HG03571 (cell line): ENCODE measurements at regions not wholly inside any gene's neighbourhood (a gene's known extent, or its start where the extent isn't known, plus 50 kb on each side); places are given as distances from the start of the nearest gene placed in this dataset.
"Not testable (repeated sequence)": the region's sequence is repeated elsewhere in the genome, so short reads cannot be mapped to it uniquely, and the experiment has no call there.

ENCODE experiments used
- ATAC-seq: cut with Tn5 transposase; IDR thresholded peaks from one replicate; pipeline ENCODE4 v1.9.1; 2021; ENCODE audit not compliant: unreplicated experiment

- ATAC-seq: no peak
These were observed 56.1 kb downstream of the CAPZA3 start for GRCh38 chr12:18794000-18794399.

- ATAC-seq: no peak
These were observed 59.7 kb downstream of the CAPZA3 start for GRCh38 chr12:18797604-18798003.

GRCh38 chr12:18798535-18799361 is 60.8 kb downstream of the CAPZA3 start:
- no peak for ATAC-seq

GRCh38 chr12:18799561-18799960 is 61.6 kb downstream of the CAPZA3 start:
- no peak for ATAC-seq

GRCh38 chr12:18805516-18806248 is 67.8 kb downstream of the CAPZA3 start:
- no peak for ATAC-seq

- no peak for ATAC-seq
These were observed 69.8 kb downstream of the CAPZA3 start for GRCh38 chr12:18807714-18808113.

- ATAC-seq: no peak
These were observed 70.3 kb downstream of the CAPZA3 start for GRCh38 chr12:18808221-18808620.

GRCh38 chr12:18810537-18811253 is 72.8 kb downstream of the CAPZA3 start:
- ATAC-seq: no peak

- ATAC-seq: no peak
These were observed 73.4 kb downstream of the CAPZA3 start for GRCh38 chr12:18811273-18811672.

GRCh38 chr12:18813753-18814152 is 75.8 kb downstream of the CAPZA3 start:
- no peak for ATAC-seq

- no peak for ATAC-seq
These were observed 80.8 kb downstream of the CAPZA3 start for GRCh38 chr12:18818579-18819268.

GRCh38 chr12:18819484-18819883 is 81.6 kb downstream of the CAPZA3 start:
- no peak for ATAC-seq

- no peak for ATAC-seq
These were observed 85.5 kb downstream of the CAPZA3 start for GRCh38 chr12:18823461-18823860.

- no peak for ATAC-seq
These were observed 86.4 kb downstream of the CAPZA3 start for GRCh38 chr12:18824287-18824686.

- ATAC-seq: no peak
These were observed 87.2 kb downstream of the CAPZA3 start for GRCh38 chr12:18825138-18825537.

- ATAC-seq: no peak
These were observed 90.0 kb downstream of the CAPZA3 start for GRCh38 chr12:18827913-18828312.

GRCh38 chr12:18828483-18828882 is 90.6 kb downstream of the CAPZA3 start:
- no peak for ATAC-seq

- ATAC-seq: no peak
These were observed 91.1 kb downstream of the CAPZA3 start for GRCh38 chr12:18828987-18829386.

- not testable (repeated sequence) for ATAC-seq
These were observed 95.0 kb downstream of the CAPZA3 start for GRCh38 chr12:18832932-18833331.

- no peak for ATAC-seq
These were observed 99.1 kb downstream of the CAPZA3 start for GRCh38 chr12:18837025-18837424.

- ATAC-seq: no peak
These were observed 99.6 kb downstream of the CAPZA3 start for GRCh38 chr12:18837505-18837904.
